GM12872 (cell line): ENCODE measurements at regions not wholly inside any gene's neighbourhood (a gene's known extent, or its start where the extent isn't known, plus 50 kb on each side); places are given as distances from the start of the nearest gene placed in this dataset.

ENCODE experiments used
- TF ChIP-seq, protein P1 (sequence below): IDR thresholded peaks from 3 replicates; pipeline ENCODE4 v1.5.1; 2011; ENCODE audit warnings: low read depth, mild to moderate bottlenecking, low read length, moderate library complexity; ENCODE audit not compliant: insufficient read depth

GRCh38 chr22:49664891-49665290 lies 162.8 kb downstream of the BRD1 start:
- TF ChIP-seq, protein P1, sequence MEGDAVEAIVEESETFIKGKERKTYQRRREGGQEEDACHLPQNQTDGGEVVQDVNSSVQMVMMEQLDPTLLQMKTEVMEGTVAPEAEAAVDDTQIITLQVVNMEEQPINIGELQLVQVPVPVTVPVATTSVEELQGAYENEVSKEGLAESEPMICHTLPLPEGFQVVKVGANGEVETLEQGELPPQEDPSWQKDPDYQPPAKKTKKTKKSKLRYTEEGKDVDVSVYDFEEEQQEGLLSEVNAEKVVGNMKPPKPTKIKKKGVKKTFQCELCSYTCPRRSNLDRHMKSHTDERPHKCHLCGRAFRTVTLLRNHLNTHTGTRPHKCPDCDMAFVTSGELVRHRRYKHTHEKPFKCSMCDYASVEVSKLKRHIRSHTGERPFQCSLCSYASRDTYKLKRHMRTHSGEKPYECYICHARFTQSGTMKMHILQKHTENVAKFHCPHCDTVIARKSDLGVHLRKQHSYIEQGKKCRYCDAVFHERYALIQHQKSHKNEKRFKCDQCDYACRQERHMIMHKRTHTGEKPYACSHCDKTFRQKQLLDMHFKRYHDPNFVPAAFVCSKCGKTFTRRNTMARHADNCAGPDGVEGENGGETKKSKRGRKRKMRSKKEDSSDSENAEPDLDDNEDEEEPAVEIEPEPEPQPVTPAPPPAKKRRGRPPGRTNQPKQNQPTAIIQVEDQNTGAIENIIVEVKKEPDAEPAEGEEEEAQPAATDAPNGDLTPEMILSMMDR: no peak

- TF ChIP-seq, protein P1: no peak
Observed at GRCh38 chr22:49664371-49664881, 163.2 kb downstream of the BRD1 start.

- TF ChIP-seq, protein P1: no peak
Observed at GRCh38 chr22:49663823-49664222, 163.8 kb downstream of the BRD1 start.

- TF ChIP-seq, protein P1: no peak
Observed at GRCh38 chr22:49663311-49663711, 164.4 kb downstream of the BRD1 start.

GRCh38 chr22:49662681-49663080 lies 165.0 kb downstream of the BRD1 start:
- TF ChIP-seq, protein P1: no peak

DNA sequence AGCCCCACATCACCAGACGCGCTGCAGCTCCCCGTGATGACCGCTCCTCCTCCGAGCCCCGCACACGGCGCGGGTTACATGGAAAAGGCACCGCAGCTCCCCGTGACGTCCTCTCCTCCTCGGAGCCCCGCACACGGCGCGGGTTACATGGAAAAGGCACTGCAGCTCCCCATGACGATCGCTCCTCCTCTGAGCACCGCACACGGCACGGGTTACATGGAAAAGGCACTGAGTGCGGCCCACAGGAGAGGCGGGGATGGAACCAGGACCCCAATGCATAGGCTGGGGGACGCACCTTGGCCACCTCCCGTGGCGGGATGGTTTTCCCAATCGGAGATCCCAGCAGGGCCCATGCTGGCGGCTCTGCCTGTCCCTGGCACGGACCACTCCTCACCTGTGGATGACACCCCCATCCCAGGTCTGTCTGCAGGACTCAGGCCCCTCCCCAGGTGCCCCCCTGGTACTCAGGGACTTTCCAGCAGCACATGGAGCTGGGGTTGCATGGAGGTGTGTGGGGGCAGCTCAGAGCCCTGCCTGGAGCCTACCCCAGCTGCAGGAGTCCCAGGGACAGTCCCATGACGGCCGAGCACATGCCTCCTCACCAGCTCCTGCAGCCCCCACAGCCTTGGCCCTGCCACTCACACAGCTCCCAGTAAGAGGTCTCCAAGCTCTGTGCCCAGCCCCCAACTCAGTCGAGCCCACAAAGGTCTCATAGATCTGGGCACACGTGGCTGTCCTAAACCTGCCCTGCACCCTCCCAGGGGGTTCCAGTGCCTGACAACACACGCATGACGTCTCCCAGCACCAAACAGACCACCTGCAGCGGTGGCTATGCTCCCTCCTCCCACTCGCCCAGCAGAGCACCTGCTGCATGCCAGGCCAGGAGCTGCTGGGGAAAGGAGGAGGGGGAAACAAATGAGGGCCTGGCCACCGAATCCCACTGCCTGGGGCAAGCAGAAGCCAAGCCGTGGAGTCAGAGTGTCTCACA lies 166.6 kb downstream of the BRD1 start:
- TF ChIP-seq, protein P1: no peak

DNA sequence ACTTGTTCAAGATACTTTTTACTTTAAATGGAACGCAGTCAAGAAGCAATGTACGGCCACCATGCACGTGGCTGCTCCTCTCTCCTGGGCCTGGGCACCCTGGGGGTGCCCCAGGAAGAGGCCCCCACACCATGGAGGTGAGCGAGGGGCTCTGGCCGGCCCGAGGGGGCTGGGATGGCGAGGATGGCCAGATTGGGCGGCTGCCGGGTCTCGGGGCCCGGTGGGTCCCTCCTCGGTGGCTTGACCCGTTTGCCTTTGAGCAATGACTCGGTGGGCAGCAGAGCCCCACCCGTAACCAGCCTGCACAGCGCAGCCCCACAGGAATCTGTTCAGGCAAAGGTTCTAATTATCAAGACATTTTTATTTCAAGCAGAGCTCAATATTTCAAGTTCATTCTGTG lies 167.4 kb downstream of the BRD1 start:
- TF ChIP-seq, protein P1: no peak
